HG03060 (cell line): ENCODE measurements at regions not wholly inside any gene's neighbourhood (a gene's known extent, or its start where the extent isn't known, plus 50 kb on each side); places are given as distances from the start of the nearest gene placed in this dataset.

Source experiments
- ATAC-seq: cut with Tn5 transposase; IDR thresholded peaks from one replicate; pipeline ENCODE4 v1.9.1; 2021; ENCODE audit warnings: low read depth, moderate number of reproducible peaks; ENCODE audit not compliant: unreplicated experiment

DNA sequence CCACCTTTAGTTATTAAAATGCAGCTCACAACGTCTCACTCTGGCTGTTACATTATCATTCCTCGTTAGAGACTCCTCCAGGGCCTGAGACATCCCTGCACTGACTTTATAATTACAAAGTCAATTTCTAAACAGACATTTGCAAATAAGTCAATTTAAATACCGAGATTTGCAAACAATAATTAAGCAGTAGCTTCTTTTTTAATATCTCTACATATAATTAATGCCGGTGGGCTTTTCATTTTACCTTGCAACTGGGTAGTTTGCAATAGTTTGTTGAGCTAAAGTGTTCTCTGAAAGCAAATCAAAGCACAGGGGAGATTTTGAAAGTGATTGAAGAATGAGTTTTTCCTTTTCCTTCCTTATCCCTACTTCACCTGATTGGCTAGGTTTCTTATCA lies 154.4 kb downstream of the TLR4 start:
- no peak for ATAC-seq

DNA sequence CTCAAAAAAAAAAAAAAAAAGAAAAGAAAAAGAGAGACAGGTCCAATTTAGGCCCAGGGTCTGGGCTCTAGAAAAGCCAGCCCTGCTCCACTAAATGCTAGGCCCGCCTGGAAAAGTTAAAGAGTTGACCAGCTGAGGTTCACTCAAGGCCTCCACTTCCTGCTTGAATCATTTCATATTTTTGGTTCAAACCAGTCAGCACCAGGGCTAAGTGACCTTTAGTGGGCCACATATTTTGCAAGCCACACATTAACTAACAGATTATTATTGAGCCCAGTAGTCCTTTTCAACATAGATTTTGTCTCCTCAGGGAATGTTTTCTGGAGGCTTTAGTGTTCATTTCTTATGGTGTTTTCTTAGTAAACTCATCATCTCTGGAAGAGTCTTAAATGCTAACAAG lies 156.6 kb downstream of the TLR4 start:
- ATAC-seq: no peak

DNA sequence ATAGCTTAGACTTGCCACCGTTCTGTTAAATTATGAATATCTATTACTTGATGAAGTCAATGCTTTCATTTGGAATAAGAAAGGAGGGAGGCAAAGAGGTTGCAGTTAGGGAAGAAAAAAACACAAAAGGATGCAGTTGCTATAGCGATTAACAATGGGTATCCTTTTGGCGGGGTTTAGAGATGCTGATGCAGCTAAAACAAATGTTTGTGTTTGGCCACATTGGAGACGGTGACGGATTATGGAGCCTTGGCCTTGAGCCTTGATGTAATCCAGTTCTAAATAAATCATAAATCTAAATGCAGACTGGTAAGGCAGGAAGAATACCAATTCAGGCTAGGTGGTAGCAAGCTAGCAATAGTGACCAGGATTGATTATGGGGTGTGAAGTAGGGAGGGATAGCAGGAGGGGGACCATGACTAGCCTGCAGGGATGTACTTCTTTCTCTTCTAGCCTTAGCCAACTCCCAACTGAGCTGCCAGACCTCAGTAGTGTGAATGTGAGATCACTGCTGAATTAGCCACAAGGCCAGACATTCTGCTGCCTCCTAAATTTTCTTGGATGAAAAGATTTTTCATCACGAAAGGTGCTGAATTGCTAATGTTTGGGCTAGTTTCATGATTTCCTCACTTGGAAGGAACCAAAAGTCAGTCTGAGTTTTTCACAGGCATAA lies 160.3 kb downstream of the TLR4 start:
- ATAC-seq: no peak

DNA sequence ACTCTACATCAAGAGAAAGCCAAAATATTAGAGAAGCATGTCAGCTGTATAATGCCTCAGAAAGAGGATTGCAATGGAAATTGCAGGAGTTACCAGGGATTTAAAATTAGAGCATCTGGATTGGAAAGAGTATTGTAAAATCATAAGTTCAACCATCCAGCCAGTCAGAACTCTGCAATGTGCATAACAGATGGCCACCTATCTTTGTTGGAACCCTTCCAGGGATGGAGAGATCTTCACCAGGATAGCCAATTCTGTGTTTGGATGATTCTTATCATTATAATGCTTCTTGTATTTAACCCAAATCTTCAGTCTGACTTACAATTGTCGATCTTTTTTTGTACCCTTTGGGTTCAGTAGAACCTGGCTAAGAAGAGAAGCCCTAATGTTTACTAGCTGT lies 164.4 kb downstream of the TLR4 start:
- no peak for ATAC-seq

DNA sequence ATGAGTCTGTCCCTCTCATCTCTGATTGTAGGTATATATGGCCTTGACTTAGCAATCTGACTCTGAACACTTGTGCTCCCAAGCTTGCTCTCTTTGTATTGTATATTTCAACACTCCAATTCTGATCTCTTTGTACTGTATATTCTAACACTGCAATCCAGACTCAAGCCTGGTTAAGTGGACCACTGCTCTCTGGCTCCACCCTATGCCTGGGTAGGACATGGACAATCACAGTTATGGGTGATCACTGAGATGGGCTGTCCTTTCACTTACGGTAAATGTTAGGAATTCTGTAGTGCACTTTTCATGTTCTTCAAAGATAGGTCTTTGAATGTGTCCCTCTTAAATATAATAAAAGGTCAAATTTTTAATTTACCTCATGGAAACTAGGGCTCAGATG lies 165.1 kb downstream of the TLR4 start:
- no peak for ATAC-seq

DNA sequence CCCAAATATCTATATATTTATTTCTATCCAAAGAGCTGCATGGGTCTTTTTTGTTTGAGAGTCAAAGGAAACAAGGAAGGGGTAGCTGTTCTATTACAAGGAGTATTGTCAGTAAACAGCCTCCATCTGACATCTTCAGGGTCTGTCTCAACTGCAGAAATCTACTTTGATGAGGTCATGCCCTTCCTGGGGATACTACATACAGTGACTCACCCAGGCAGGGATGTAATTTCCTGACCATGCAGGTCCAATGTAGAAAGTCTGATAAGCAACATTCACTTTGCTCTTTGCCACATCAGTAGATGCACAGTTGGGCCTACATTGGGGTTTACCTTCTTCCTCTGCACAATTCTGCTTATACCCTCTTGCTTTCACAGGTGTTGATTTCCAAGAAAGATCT lies 165.5 kb downstream of the TLR4 start:
- ATAC-seq: no peak

DNA sequence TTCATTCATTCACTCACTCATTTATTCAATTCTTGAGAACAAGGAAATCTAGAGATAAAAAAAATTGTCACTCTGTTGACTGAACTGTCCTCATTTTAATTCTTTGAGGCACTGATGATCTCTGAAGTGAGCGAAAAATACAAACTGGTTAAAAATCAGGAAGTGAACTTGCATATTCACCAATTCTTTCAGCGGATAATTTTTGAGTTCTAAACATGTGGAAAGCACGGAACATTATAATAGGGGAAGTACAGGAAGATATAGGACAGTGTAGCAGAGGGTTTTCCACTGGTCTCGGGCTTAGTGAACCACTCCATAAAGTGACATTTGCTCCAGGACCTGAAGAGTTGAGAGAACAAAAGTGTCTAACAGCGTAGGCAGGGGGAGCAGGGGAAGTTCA lies 169.5 kb downstream of the TLR4 start:
- ATAC-seq: no peak

DNA sequence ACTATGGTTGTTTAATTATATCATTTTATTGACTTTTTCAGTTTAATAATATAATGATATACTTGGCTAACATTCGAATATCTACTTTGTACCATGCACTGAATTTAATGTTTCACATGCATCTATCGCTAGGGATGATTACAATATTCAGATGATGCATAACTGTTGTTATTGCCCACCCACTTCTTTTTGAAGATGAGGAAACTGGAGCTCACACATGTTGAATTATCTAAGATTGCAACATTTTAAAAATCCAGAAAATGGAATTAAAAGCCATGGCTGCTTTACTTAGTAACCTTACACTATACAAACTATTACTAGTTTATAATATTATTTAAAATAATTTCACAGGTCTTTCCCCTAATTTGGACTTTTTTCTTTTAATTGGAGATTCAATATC lies 171.7 kb downstream of the TLR4 start:
- ATAC-seq: no peak

DNA sequence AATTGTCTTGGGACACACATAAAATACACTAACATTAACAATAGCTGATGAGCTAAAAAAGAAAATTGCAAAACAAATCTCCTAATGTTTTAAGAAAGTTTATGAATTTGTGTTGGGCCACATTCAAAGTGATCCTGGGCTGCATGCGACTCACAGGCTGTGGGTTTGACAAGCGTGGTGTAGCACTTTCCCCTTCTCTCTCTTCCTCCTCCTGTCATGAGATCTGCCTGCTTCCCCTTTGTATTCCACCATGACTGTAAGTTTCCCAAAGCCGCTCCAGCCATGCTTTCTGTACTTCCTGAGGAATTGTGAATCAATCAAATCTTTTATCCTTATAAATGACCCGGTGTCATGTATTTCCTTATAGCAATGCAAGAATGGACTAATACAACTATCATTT lies 178.0 kb downstream of the TLR4 start:
- ATAC-seq: no peak

DNA sequence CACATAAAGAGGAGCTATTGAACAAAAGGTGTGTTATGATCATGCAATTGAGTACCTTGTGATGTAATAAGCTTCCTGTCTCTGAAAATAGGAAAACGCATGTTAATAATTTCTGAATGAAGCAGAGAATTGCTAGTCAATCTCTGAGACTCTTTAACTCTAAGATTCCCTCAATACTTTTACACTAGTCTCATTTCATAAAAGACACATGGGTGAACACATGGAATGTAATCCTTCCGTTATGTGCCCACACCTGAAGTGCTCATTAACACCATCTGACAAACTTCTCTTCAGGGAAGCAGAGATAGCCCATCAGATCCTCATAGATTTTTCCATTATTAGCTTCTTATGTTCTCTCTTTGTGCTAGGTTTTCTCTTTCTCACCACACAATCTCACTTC lies 182.4 kb downstream of the TLR4 start:
- ATAC-seq: no peak

DNA sequence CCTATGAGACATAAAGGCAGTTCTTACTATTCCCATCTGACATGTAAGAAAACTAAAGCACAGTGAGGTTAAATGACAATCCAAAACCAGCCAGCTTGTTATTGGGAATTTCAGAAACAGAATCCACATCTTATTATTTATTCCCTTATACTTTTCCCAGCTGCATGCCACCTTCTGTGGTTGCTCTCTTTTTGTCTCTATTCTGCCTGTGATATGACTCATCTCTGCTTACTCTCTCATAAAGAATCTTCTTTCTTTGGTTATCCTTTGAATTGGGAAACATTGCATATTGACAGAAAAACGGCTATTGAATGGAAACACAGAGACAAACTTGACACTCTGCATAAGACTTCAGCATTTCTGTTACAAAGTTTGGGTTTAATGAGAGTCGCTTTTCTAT lies 183.2 kb downstream of the TLR4 start:
- ATAC-seq: no peak

DNA sequence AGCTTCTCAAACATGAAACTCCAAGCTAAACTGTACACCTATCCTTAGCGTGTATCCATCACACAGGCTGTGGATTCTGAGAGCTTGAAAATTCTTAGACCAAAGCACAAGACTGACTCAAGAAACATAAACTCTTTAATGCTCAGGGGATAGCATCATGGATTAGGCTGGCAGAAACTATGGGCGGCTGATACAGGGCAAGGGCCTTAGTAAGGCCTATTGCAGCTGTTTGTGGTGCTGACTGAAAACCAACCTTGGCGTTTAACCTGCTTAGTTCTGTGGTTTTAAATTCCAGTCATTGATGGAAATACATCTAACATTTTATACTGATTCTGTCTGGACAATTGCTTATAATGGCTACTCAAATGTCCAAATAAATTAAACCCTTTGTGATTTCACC lies 183.7 kb downstream of the TLR4 start:
- ATAC-seq: no peak

DNA sequence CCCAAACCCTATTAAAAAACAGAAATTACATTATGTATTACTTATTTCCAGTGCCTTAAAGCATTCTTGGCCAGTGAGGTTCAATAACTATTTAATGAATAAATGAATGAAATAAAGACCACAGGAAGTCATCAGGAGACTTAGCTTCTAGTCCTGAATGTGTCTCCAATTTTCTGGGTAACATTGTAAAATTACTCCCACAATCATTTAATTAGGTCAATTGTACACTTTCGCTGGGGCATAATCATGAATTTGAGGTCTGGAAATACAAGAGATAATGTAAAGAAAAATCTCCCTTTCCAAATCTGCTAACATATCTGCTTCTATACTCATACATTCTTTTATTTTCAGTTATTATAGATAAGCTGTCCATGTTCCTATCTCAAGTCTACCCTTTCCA lies 199.2 kb downstream of the TLR4 start:
- ATAC-seq: no peak

DNA sequence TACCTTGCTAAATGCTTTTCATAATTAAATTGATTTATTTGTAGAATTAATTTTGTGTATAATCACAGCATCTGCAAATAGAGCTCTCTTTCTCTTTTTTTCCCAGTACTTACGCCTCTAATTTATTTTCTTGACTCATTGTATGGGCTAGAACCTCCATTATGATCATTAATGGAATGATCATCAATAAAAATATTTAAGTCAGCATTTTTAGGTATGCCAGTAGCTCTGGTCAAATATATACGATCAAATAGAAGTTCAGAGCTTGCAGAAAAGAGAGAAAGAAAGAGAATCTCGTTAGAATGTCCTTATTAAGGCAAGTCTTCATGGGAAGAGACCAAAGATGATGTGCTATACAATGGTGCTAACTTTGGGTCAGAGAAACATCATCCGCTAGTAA lies 202.6 kb downstream of the TLR4 start:
- ATAC-seq: no peak

DNA sequence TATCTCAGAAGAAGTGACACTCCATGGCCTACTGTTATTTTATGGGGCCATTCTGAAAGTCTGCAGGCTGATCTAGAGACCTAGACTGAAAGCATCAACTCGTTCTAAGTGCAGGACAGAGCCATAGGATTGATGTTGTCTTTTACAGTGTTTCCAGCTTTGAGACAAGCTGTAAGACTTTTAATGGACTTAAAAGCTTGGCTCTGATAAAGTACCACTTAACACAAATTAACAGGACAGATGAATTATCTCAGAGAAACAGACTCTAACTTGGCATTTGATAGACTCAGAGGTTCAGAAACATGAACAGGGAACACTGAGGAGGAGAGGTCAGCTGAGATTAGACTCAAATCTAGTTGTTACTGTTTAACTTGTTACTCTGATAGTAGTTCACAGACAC lies 203.2 kb downstream of the TLR4 start:
- no peak for ATAC-seq

DNA sequence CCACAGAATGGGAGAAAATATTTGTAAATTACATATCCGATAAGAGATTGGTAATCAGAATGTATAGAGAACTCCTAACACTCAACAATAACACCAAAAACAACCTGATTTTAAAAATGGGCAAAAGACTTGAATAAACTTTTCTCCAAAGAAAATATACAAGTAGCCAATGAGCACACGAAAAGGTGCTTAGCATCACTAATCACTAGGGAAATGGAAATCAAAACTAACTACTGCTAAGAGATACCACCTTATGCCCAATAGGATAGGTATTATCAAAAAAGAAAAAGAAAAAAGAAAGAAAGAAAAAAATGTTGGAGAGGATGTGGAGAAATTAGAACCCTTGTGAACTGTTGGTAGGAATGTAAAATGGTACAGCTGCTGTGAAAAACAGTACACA lies 212.1 kb downstream of the TLR4 start:
- ATAC-seq: no peak

DNA sequence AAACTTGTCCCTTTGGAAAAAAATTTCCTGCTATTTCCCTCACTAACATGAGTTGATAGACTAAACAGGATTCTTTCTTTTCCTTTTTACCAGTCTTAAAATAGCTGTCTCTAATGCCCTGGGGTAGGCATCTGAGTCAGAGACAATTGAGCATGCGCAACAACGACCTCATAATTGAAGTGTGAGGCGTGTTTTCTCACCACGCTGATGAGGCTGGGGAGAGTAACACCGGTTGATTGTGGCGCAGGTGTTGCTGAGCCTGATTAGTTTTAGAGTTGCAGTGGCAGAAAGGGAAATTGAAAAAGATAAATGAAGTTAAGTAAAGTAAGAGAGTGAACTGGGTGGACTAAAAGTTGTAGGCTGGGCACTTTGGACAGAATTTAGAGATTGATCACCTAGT lies 213.7 kb downstream of the TLR4 start:
- no peak for ATAC-seq

DNA sequence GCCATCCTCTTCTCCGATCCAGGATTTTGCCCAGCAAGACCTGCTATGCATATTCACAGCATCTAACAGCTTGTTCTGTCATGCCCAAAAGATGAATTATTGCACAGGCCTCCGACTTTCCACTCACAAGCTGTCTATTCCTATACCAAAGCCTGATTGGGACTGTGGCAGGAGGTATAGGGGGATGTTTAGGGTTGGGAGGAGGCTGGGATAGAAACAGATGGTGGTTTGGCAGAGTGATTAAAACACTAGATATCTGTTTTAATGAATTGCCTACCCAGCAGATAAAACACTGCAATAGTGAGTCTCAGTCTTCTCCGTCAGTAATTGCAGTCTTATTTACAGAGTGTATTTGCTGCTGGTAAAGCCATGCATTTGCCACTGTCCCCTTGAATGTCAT lies 215.3 kb downstream of the TLR4 start:
- no peak for ATAC-seq

DNA sequence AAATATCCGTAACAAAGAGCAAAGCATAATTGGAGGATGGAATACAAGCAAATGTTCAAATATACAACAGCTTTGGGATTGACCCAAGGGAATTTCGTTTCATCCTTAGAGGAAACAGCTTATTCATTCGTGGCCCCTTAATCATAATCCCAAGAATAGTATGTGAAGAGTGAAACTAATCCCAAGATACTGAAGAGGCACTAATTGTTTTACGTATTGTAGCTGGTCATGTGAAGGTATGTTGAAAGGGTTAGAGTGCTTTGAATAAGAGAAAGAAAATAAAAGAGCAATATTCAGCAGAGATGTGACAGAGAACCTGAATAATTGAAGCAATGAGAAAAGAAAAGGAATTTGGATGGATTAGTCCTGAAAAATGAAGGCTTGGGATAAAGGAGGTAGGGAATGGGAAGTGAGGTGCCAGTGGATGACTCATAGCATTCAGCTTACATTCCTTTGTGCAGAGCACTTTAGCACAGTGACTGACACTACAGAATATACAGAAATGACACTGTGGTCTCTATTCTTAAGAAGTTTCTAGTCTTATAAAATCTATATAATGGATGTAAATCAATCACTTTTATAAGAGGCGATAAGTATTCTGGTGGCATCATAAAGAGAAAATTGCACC lies 221.9 kb downstream of the TLR4 start:
- no peak for ATAC-seq

DNA sequence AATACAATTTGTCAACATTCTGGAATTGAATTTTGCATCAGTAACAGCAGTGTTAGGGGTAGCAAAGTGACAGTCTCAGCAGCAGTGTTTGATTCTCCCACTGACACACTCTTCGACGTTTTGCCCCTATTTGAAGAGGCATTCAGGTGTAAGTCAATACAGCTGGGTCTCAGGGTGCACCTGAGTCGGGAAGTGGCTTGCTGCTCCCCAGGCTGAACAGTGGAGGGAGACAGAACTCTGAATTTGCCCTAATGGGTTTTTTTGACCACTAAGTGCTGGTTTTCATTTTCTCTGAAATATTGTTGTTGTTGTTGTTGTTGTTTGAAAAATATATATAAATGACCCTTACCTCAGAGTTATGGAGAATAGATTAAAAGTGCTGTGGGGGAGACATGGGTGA lies 223.2 kb downstream of the TLR4 start:
- no peak for ATAC-seq

DNA sequence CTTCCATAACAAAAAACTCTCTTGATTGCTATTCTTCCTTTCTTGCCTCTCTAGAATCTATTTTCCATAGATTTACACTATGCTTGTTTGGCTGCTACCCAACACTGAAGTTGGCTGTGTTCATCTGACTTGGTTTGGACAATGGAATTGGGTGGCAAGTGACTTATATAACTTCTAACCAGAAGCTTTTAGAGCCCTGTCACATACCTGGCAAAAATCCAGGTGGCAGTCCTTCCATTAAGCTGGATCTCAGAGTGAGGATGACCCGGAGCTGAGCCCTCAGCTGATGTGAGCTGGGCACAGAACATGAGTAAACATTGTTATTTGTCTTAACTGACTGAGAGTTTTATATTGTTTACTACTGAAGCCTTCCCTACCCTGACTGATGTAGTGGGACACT lies 225.7 kb downstream of the TLR4 start:
- no peak for ATAC-seq

DNA sequence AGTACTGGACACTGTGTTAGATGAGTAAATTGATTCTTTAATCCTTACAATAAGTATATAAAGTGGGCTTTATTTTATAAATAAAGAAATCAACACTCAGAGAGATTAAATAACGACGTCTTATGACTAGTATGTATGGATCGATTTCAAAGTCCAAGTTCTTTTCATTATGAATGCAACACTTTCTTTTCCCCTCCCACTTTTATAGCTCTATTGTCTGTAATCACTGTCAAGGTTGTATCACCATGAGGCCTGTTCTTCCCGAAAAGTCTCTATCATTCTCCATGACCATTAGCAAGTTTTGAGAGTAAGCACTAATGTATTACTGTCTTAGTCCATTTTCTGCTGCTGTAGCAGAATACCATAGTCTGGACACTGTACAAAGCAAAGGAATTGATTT lies 228.4 kb downstream of the TLR4 start:
- ATAC-seq: no peak
